NOMO-1 treated with DMSO at 0.1 percent for 48 hours (cell line): ENCODE measurements at regions not wholly inside any gene's neighbourhood (a gene's known extent, or its start where the extent isn't known, plus 50 kb on each side); places are given as distances from the start of the nearest gene placed in this dataset.
"Not testable (repeated sequence)": the region's sequence is repeated elsewhere in the genome, so short reads cannot be mapped to it uniquely, and the experiment has no call there.

Experiments
- DNase-seq: peaks from one replicate; lab custom pipeline; 2025; ENCODE audit not compliant: unreplicated experiment; lab: John Stamatoyannopoulos, UW

GRCh38 chr1:104135036-104135435 lies 385.3 kb downstream of the AMY1C start:
- DNase-seq = not testable (repeated sequence)

- DNase-seq = no peak
Measured at GRCh38 chr1:104136621-104137020, 386.9 kb downstream of the AMY1C start.

GRCh38 chr1:104156738-104157137 lies 407.0 kb downstream of the AMY1C start:
- no peak for DNase-seq

GRCh38 chr1:104163912-104164476 lies 414.3 kb downstream of the AMY1C start:
- peak; percentile 82 for DNase-seq

GRCh38 chr1:104172243-104172681 lies 422.6 kb downstream of the AMY1C start:
- DNase-seq = no peak

GRCh38 chr1:104182251-104182650 lies 432.6 kb downstream of the AMY1C start:
- no peak for DNase-seq

GRCh38 chr1:104189207-104189606 lies 439.5 kb downstream of the AMY1C start:
- no peak for DNase-seq

- DNase-seq = no peak
Measured at GRCh38 chr1:104190821-104191220, 441.1 kb downstream of the AMY1C start.

- DNase-seq = no peak
Measured at GRCh38 chr1:104195395-104195794, 445.7 kb downstream of the AMY1C start.

- no peak for DNase-seq
Measured at GRCh38 chr1:104196136-104196535, 446.4 kb downstream of the AMY1C start.

- DNase-seq = no peak
Measured at GRCh38 chr1:104197516-104197915, 447.8 kb downstream of the AMY1C start.

GRCh38 chr1:104212239-104212638 lies 462.5 kb downstream of the AMY1C start:
- no peak for DNase-seq

- not testable (repeated sequence) for DNase-seq
Measured at GRCh38 chr1:104217395-104217986, 467.8 kb downstream of the AMY1C start.

- DNase-seq = no peak
Measured at GRCh38 chr1:104229860-104230259, 480.2 kb downstream of the AMY1C start.

GRCh38 chr1:104231676-104232075 lies 482.0 kb downstream of the AMY1C start:
- DNase-seq = no peak

- no peak for DNase-seq
Measured at GRCh38 chr1:104235141-104235540, 485.4 kb downstream of the AMY1C start.

GRCh38 chr1:104238991-104239390 lies 489.3 kb downstream of the AMY1C start:
- DNase-seq = no peak

GRCh38 chr1:104248385-104248784 lies 498.7 kb downstream of the AMY1C start:
- no peak for DNase-seq

GRCh38 chr1:104259481-104259880 lies 509.8 kb downstream of the AMY1C start:
- DNase-seq = no peak

- not testable (repeated sequence) for DNase-seq
Measured at GRCh38 chr1:104263110-104263509, 513.4 kb downstream of the AMY1C start.

GRCh38 chr1:104264521-104264920 lies 514.8 kb downstream of the AMY1C start:
- no peak for DNase-seq

GRCh38 chr1:104265163-104265562 lies 515.5 kb downstream of the AMY1C start:
- no peak for DNase-seq

- DNase-seq = no peak
Measured at GRCh38 chr1:104266612-104267011, 516.9 kb downstream of the AMY1C start.
